Lower leg skin (tissue), 3 donors: ENCODE measurements at regions not wholly inside any gene's neighbourhood (a gene's known extent, or its start where the extent isn't known, plus 50 kb on each side); places are given as distances from the start of the nearest gene placed in this dataset.

Source experiments
- POLR2A ChIP-seq, 2 donors: fragments of 450-650 bp; IDR thresholded peaks; one replicate each; pipeline ENCODE4 v1.6.1; 2016 to 2017; ENCODE audit warnings: antibody characterized with exemption in 2 of 2, mild to moderate bottlenecking in 1 of 2, moderate library complexity in 1 of 2
- TF ChIP-seq, protein P1 (sequence below), 3 donors: fragments of 450-650 bp; IDR thresholded peaks; one replicate each; pipeline ENCODE4 v1.5.1; 2016; ENCODE audit warnings: antibody characterized with exemption in 3 of 3, mild to moderate bottlenecking in 3 of 3, moderate library complexity in 2 of 3

DNA sequence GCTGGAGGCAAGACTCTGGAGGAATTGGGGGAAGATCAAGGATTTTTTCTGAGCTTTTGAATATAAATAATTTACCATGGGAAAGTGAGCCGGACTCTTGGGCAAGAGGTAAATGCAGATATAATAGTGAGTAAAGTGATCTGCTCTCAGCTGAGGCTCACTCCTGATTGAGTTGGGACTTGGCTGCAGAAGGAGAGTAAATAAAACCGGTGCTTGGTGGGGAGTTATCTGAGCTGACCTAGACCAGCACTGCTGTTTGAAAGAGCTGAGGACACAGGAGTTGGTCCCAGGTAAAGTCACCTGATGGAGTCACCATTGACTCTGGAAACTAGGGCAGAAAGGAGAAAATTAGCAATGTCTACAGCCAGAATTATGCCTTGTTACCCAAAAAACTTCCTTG, 57.3 kb upstream of the LRPPRC start:
- TF ChIP-seq, protein P1, sequence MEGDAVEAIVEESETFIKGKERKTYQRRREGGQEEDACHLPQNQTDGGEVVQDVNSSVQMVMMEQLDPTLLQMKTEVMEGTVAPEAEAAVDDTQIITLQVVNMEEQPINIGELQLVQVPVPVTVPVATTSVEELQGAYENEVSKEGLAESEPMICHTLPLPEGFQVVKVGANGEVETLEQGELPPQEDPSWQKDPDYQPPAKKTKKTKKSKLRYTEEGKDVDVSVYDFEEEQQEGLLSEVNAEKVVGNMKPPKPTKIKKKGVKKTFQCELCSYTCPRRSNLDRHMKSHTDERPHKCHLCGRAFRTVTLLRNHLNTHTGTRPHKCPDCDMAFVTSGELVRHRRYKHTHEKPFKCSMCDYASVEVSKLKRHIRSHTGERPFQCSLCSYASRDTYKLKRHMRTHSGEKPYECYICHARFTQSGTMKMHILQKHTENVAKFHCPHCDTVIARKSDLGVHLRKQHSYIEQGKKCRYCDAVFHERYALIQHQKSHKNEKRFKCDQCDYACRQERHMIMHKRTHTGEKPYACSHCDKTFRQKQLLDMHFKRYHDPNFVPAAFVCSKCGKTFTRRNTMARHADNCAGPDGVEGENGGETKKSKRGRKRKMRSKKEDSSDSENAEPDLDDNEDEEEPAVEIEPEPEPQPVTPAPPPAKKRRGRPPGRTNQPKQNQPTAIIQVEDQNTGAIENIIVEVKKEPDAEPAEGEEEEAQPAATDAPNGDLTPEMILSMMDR (IDR thresholded peaks at IDR 0.05): no peak
- TF ChIP-seq POLR2A (IDR thresholded peaks at IDR 0.05): no peak
